GM12875 (cell line): ENCODE measurements at regions not wholly inside any gene's neighbourhood (a gene's known extent, or its start where the extent isn't known, plus 50 kb on each side); places are given as distances from the start of the nearest gene placed in this dataset.

Experiments used
- H3K4me3 ChIP-seq: one replicate; pipeline ENCODE4 v1.5.1; 2011; ENCODE audit warnings: low read depth, low read length, control low read depth
- CTCF ChIP-seq: IDR thresholded peaks from 2 replicates; pipeline ENCODE4 v1.5.1; 2011; ENCODE audit warnings: low read depth, mild to moderate bottlenecking, control low read depth, inconsistent platforms, low read length, moderate library complexity, borderline replicate concordance; ENCODE audit not compliant: insufficient read depth

DNA sequence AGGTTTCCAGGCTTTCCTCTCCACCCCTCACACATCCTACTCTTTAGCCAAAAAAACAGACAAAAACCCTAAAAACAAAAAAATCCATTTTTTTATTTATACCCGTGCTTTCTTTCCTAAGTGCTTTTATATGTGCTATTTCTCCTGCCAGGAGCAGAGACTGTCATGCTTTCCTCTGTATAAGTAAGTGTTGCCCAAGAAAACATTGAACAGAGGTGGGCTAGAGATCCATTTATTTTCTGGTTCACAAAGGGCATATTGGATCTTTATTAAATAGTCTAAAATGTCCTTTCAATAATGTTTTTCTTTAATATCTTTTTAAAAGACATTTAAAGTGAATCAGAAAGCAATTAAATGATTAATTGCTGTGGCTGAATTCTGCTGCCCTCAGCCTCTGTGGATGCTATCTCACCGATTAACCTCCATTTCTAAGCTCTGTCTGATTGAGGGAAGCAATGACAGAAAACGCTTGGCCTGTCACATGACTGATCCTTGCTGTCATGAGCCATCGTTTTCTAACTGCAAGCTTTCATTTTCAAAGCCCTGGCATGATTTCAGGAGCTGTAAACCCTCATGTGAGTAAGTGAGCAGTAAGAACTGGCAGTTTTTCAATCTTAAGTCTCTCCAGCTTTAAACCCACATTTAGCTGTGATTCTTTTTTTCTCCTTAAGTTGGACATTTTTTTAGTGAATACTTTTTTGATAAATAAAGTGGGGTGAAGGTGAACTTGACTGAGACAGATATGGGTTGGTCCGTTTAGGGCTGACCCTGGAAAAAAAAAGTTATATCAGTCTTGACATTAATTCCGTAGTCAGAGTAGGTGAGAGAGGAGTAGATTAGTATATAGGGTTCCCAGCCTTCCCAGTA, 180.7 kb upstream of the PGRMC2 start:
- no peak for TF ChIP-seq CTCF
- no peak overlapping the region for H3K4me3 ChIP-seq

GRCh38 chr4:128465523-128465922, 177.9 kb upstream of the PGRMC2 start:
- no peak for TF ChIP-seq CTCF
- H3K4me3 ChIP-seq = no peak overlapping the region

DNA sequence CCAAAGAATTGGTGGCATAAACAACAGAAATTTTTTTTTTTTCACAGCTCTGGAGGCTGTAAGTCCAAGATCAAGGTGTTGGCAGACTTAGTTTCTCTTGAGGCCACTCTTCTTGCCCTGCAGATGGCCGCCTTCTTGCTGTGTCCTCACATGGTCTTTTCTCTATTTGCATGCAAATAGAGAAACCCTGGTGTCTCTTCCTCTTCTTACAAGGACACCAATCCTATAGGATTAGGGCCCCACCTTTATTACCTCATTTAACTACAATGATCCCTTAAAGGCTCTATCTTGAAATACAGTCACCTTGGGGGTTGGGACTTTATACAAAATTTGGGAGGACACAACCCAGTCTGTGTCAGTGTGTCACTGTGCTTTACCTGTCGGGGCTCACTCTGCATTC, 175.4 kb upstream of the PGRMC2 start:
- H3K4me3 ChIP-seq = no peak overlapping the region
- TF ChIP-seq CTCF = no peak

- H3K4me3 ChIP-seq = no peak overlapping the region
- TF ChIP-seq CTCF = no peak
Observed at GRCh38 chr4:128462103-128462783, 174.6 kb upstream of the PGRMC2 start.

DNA sequence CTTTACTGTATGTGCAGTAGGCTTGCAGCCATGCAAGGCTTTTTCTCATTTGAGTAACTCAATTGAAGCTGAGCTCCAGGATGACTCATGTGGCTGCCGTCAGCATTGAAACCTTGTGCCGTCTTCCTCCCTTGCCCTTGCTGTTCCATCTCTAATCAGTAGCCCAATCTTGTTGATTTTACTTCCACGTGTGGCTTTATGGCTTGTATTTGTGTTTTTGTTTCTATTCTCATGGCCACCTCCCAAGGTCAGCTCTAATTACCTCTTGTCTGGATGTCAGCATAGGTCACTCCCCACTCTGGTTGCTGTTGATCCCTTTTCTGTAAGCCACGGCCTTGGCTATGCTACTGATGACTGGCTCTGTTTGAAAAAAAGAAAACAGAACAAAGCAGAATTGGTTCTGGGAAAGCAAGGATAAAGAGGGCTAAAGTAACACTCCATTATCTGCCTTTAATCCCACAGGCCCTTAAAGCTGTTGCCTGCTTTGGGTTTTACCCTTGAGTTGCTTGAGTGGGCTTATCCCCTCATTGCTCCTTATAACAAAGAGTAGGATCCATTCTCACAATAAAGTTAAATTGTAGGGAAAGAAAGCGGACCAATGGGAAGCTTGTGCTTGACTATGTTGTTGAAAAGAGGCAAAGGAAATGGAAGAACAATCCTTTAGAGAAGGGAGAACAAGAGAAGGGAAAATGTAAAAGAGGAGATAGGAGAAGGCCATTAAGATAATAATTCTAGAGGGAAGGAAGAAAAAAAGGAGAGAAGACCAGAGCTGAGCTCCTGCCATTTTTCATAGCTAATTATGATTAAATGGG, 173.9 kb upstream of the PGRMC2 start:
- H3K4me3 ChIP-seq = no peak overlapping the region
- no peak for TF ChIP-seq CTCF

DNA sequence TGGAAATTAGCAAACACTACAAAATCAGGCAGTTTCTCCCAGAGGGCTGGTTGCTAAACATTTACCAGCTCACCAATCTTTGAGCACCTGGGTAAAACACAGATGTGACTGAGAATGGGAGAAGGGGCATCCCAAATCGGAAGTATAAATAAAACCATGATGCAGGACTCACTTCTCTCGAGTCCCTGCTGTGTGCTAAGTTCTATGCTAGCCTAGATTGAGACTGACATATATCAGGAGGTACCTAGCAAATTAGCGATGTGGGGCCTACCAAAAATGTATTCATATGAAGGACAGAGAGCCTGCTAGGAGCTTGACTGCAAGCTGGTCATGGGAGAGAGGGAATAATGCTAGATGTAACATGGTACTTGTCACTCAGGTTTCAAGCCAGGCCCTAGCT, 171.9 kb upstream of the PGRMC2 start:
- no peak for TF ChIP-seq CTCF
- no peak overlapping the region for H3K4me3 ChIP-seq
